ENCODE measurements at regions not wholly inside any gene's neighbourhood (a gene's known extent, or its start where the extent isn't known, plus 50 kb on each side); places are given as distances from the start of the nearest gene placed in this dataset.

DNA sequence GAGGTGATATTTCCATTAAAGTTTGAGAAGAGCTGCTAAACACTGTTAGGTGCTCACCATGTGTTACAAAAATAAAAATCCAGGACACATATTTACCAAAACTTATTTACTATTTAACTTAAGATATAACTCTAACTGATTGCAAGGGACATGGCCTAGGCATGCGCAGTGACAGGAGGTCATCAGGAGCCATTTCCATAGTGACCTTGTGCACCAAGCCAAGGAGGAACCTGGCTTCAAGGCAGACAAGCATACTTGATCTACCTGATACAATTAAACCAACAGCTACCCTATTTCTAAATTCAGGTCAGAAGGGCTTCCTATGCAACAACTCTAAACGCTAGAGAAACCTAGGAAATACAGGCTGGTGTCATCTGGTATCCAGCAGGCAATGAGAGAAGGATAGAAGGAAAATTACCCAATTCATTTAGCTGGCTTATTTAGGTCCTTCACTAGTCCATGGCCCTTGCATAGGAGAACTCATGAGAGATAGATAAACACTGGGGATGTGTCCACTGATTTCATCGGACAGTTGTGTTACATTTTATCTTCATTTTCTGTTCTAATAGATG is 134.4 kb downstream of the FOXB1 start:
- Histone ChIP-seq H3K36me3 (ENCODE audit: control insufficient read depth, insufficient read depth, low read length) (no peaks in the 10 kb centered on the region), H3K4me3 (ENCODE audit: low read depth, low read length) (no peak overlapping the region), H3K27me3 (ENCODE audit: control insufficient read depth, insufficient read depth, low read length) (no peaks in the 10 kb centered on the region)
- no peak for DNase-seq (ENCODE audit: low read depth)
- TF ChIP-seq, protein P1, sequence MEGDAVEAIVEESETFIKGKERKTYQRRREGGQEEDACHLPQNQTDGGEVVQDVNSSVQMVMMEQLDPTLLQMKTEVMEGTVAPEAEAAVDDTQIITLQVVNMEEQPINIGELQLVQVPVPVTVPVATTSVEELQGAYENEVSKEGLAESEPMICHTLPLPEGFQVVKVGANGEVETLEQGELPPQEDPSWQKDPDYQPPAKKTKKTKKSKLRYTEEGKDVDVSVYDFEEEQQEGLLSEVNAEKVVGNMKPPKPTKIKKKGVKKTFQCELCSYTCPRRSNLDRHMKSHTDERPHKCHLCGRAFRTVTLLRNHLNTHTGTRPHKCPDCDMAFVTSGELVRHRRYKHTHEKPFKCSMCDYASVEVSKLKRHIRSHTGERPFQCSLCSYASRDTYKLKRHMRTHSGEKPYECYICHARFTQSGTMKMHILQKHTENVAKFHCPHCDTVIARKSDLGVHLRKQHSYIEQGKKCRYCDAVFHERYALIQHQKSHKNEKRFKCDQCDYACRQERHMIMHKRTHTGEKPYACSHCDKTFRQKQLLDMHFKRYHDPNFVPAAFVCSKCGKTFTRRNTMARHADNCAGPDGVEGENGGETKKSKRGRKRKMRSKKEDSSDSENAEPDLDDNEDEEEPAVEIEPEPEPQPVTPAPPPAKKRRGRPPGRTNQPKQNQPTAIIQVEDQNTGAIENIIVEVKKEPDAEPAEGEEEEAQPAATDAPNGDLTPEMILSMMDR (IDR thresholded peaks at IDR 0.05; ENCODE audit: insufficient read depth, low read length, poor library complexity, severe bottlenecking): no peak

DNA sequence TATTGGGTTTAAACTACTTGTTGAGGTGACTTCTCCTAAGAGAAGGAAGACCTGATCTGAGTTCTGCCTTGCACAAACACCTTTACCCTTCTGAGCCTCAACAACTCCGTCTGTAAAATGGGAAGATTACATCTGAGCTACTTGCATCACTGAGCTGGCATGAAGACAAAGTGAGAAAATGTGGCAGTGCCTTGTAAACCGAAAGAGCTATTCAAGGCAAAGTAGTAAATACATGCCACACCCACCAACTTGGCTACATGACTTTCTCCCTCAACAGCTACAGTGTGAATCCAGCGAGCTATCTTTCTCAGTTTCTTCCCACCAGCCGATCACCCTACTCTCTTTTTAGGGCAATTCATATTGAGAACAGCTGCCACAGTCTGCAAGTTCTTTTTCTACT is 148.3 kb downstream of the FOXB1 start:
- Histone ChIP-seq H3K4me3 (ENCODE audit: low read depth, low read length) (no peak overlapping the region), H3K27me3 (ENCODE audit: control insufficient read depth, insufficient read depth, low read length) (no peaks in the 10 kb centered on the region), H3K36me3 (ENCODE audit: control insufficient read depth, insufficient read depth, low read length) (no peaks in the 10 kb centered on the region)
- no peak for DNase-seq (ENCODE audit: low read depth)
- TF ChIP-seq, protein P1 (IDR thresholded peaks at IDR 0.05; ENCODE audit: insufficient read depth, low read length, poor library complexity, severe bottlenecking): no peak

DNA sequence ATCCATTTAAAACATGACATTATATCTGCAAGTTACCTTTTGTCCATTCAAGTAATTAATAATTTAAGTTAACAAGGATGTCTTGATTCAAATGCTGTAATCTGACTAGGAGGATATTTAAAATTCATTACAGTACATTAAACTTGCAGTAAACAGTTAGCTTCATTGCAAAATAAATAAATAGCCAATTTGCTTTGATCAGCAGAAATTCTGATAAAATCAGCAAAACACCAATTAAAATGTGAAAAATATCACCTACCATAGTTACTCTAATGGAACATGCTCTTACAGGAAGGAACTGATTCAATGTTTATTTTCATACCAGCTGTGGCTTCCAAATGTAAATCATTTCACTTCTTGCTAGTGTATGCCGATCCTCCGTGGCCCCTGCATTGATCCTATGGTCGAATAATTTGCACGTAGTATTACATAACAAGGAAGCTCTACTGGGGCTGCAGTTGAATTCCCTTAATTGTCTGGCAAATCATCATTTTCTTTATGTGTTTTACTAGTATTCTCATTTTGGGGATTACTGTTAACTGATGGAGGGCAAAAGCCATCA is 150.7 kb downstream of the FOXB1 start:
- TF ChIP-seq, protein P1 (IDR thresholded peaks at IDR 0.05; ENCODE audit: insufficient read depth, low read length, poor library complexity, severe bottlenecking): no peak
- Histone ChIP-seq H3K4me3 (ENCODE audit: low read depth, low read length) (no peak overlapping the region), H3K36me3 (ENCODE audit: control insufficient read depth, insufficient read depth, low read length) (no peaks in the 10 kb centered on the region), H3K27me3 (ENCODE audit: control insufficient read depth, insufficient read depth, low read length) (no peaks in the 10 kb centered on the region)
- no peak for DNase-seq (ENCODE audit: low read depth)

DNA sequence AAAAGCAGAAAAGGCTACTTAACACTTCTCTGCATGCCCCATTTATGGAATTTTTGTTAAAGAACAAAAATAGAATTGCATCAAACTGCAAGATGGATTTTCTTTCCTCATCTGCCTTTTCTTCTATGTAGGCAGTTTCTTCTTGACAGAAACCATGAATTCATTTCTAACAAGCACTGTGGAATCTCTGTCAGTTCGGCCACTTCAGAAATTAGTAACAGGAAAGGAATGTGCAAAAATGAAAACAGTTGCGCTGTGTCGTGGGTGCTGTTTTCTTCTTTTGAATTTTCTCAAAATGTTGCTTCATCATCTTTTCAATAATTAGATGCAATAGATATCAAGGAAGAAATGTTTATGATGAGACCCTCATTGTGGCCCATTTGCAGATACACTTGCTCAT is 151.6 kb downstream of the FOXB1 start:
- no peak for DNase-seq (ENCODE audit: low read depth)

DNA sequence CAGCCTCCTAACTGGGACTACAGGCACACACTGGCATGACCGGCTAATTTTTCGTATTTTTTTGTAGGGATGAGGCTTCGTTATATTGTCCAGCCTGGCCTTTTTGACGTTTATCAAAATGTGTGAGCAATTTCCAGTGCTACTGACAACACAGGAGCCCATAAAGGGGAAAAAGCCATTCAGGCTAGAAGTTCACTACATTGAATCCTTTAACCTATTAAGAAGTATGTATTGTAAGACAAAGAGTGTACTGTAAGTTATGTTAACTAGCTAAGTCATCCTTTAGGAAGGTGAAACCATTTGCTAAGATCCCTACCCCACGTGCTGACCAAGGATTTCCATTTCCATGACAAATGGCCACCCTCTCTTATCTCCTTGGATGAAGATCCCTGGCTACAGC is 156.8 kb downstream of the FOXB1 start:
- TF ChIP-seq, protein P1 (IDR thresholded peaks at IDR 0.05; ENCODE audit: insufficient read depth, low read length, poor library complexity, severe bottlenecking): no peak
- Histone ChIP-seq H3K27me3 (ENCODE audit: control insufficient read depth, insufficient read depth, low read length) (no peaks in the 10 kb centered on the region), H3K36me3 (ENCODE audit: control insufficient read depth, insufficient read depth, low read length) (no peaks in the 10 kb centered on the region), H3K4me3 (ENCODE audit: low read depth, low read length) (no peak overlapping the region)
- no peak for DNase-seq (ENCODE audit: low read depth)

More for the DNA sequence above, 151.6 kb downstream of the FOXB1 start:
- Histone ChIP-seq H3K4me3 (ENCODE audit: low read depth, low read length) (no peak overlapping the region), H3K27me3 (ENCODE audit: control insufficient read depth, insufficient read depth, low read length) (no peaks in the 10 kb centered on the region), H3K36me3 (ENCODE audit: control insufficient read depth, insufficient read depth, low read length) (no peaks in the 10 kb centered on the region)
- TF ChIP-seq, protein P1 (IDR thresholded peaks at IDR 0.05; ENCODE audit: insufficient read depth, low read length, poor library complexity, severe bottlenecking): no peak

DNA sequence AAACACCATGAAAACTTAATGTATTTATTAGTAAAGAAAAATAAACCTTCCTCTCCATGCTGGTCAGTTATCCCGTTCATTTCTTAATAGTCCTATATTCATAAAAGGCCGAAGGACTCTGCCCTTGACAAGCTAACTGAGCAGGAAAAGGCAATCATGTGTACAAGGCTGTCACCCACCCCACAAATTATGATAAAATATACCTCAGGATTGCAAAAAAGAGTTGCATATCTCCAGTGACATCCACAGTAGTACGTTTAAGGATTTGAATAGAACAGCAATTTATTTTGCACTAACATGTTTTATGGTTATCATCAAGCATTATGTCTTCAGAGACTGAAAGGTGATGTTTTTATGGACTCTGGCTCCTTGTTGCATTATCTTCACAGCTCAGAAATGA is 157.6 kb downstream of the FOXB1 start:
- DNase-seq (ENCODE audit: low read depth): no peak
- Histone ChIP-seq H3K36me3 (ENCODE audit: control insufficient read depth, insufficient read depth, low read length) (no peaks in the 10 kb centered on the region), H3K27me3 (ENCODE audit: control insufficient read depth, insufficient read depth, low read length) (no peaks in the 10 kb centered on the region), H3K4me3 (ENCODE audit: low read depth, low read length) (no peak overlapping the region)
- TF ChIP-seq, protein P1 (IDR thresholded peaks at IDR 0.05; ENCODE audit: insufficient read depth, low read length, poor library complexity, severe bottlenecking): no peak

All from kidney epithelial cell (primary cell).